Activated CD4-positive, alpha-beta T cell treated with anti-CD3 and anti-CD28 coated beads, Interleukin-2, amount 50 U/mL, for 1 hour (primary cell): ENCODE measurements at regions not wholly inside any gene's neighbourhood (a gene's known extent, or its start where the extent isn't known, plus 50 kb on each side); places are given as distances from the start of the nearest gene placed in this dataset.

Experiments used
- DNase-seq: peaks from one replicate; pipeline ENCODE4 v3.0.0-alpha.2; 2020

- DNase-seq = no peak
Observed at GRCh38 chr12:4099276-4099675, 174.3 kb upstream of the CCND2 start.

GRCh38 chr12:4091016-4091743, 182.4 kb upstream of the CCND2 start:
- DNase-seq = no peak

- no peak for DNase-seq
Observed at GRCh38 chr12:4089956-4090355, 183.6 kb upstream of the CCND2 start.

GRCh38 chr12:4089121-4089606, 184.4 kb upstream of the CCND2 start:
- no peak for DNase-seq

GRCh38 chr12:4088451-4088850, 185.1 kb upstream of the CCND2 start:
- DNase-seq = no peak

GRCh38 chr12:4086481-4086880, 187.1 kb upstream of the CCND2 start:
- no peak for DNase-seq

GRCh38 chr12:4084573-4084972, 189.0 kb upstream of the CCND2 start:
- DNase-seq = no peak

GRCh38 chr12:4082809-4083403, 190.7 kb upstream of the CCND2 start:
- no peak for DNase-seq

GRCh38 chr12:4080213-4080612, 193.3 kb upstream of the CCND2 start:
- no peak for DNase-seq

- DNase-seq = no peak
Observed at GRCh38 chr12:4074129-4074528, 199.4 kb upstream of the CCND2 start.

- DNase-seq = no peak
Observed at GRCh38 chr12:4069670-4070010, 196.4 kb upstream of the PARP11 start.

GRCh38 chr12:4068981-4069669, 195.9 kb upstream of the PARP11 start:
- DNase-seq = no peak

- DNase-seq = no peak
Observed at GRCh38 chr12:4064008-4064407, 190.8 kb upstream of the PARP11 start.

GRCh38 chr12:4059898-4060568, 186.8 kb upstream of the PARP11 start:
- no peak for DNase-seq

- DNase-seq = no peak
Observed at GRCh38 chr12:4056910-4057845, 184.0 kb upstream of the PARP11 start.

- DNase-seq = no peak
Observed at GRCh38 chr12:4054630-4055029, 181.4 kb upstream of the PARP11 start.

- no peak for DNase-seq
Observed at GRCh38 chr12:4052691-4053090, 179.5 kb upstream of the PARP11 start.

- DNase-seq = no peak
Observed at GRCh38 chr12:4051596-4051995, 178.4 kb upstream of the PARP11 start.

- no peak for DNase-seq
Observed at GRCh38 chr12:4050340-4050739, 177.1 kb upstream of the PARP11 start.

GRCh38 chr12:4049298-4050080, 176.3 kb upstream of the PARP11 start:
- DNase-seq = no peak

GRCh38 chr12:4047421-4047820, 174.2 kb upstream of the PARP11 start:
- DNase-seq = no peak

GRCh38 chr12:4046495-4046840, 173.3 kb upstream of the PARP11 start:
- DNase-seq = no peak
